Neural progenitor cell (in vitro differentiated cells): ENCODE measurements at regions not wholly inside any gene's neighbourhood (a gene's known extent, or its start where the extent isn't known, plus 50 kb on each side); places are given as distances from the start of the nearest gene placed in this dataset.
"Not testable (repeated sequence)": the region's sequence is repeated elsewhere in the genome, so short reads cannot be mapped to it uniquely, and the experiment has no call there.

Source experiments
- DNase-seq: peaks from one replicate; pipeline ENCODE4 v3.0.0-alpha.2; 2016; ENCODE audit warnings: low spot score
- H2AFZ ChIP-seq: fragments of 200-600 bp; sonication (generic); replicated peaks from 2 replicates; pipeline ENCODE4 v1.6.1; 2016; ENCODE audit warnings: antibody characterized with exemption
- H3F3A ChIP-seq: fragments of 200-600 bp; sonication (generic); 2 replicates; pipeline ENCODE4 v1.6.1; 2016; ENCODE audit warnings: antibody characterized with exemption, low read depth
- H3K27ac ChIP-seq: fragments of 200-600 bp; sonication (generic); 2 replicates; pipeline ENCODE4 v1.5.1; 2016; ENCODE audit warnings: mild to moderate bottlenecking
- H3K27me3 ChIP-seq: fragments of 200-600 bp; sonication (generic); 2 replicates; pipeline ENCODE4 v1.6.1; 2016; ENCODE audit warnings: mild to moderate bottlenecking, moderate library complexity
- H3K36me3 ChIP-seq: fragments of 200-600 bp; sonication (generic); 2 replicates; pipeline ENCODE4 v1.5.1; 2016
- H3K4me1 ChIP-seq: fragments of 200-600 bp; sonication (generic); 2 replicates; pipeline ENCODE4 v1.6.1; 2016; ENCODE audit warnings: mixed run types
- H3K4me2 ChIP-seq: fragments of 200-600 bp; sonication (generic); 2 replicates; pipeline ENCODE4 v1.6.1; 2016
- H3K4me3 ChIP-seq: fragments of 200-600 bp; sonication (generic); 2 replicates; pipeline ENCODE4 v1.5.1; 2016
- H3K79me2 ChIP-seq: fragments of 200-600 bp; sonication (generic); 2 replicates; pipeline ENCODE4 v1.6.1; 2016; ENCODE audit warnings: low read depth
- H3K9ac ChIP-seq: fragments of 200-600 bp; sonication (generic); 2 replicates; pipeline ENCODE4 v1.6.1; 2016
- H3K9me3 ChIP-seq: fragments of 200-600 bp; sonication (generic); 2 replicates; pipeline ENCODE4 v1.5.1; 2016; ENCODE audit warnings: low read depth
- H4K20me1 ChIP-seq: fragments of 200-600 bp; sonication (generic); 2 replicates; pipeline ENCODE4 v1.6.1; 2016; ENCODE audit warnings: low read depth
- H3K27ac Mint-ChIP-seq: 3 replicates; pipeline ENCODE4 v1.8.0; 2021; ENCODE audit warnings: mixed read lengths
- H3K27me3 Mint-ChIP-seq: 2 replicates; pipeline ENCODE4 v1.8.0; 2022; ENCODE audit warnings: low read depth, mild to moderate bottlenecking, inconsistent platforms, moderate library complexity, mixed read lengths; ENCODE audit not compliant: insufficient read depth
- H3K36me3 Mint-ChIP-seq: 3 replicates; pipeline ENCODE4 v1.8.0; 2021; ENCODE audit warnings: mixed read lengths
- H3K4me1 Mint-ChIP-seq: 3 replicates; pipeline ENCODE4 v1.8.0; 2021; ENCODE audit warnings: mixed read lengths
- H3K4me3 Mint-ChIP-seq: 3 replicates; pipeline ENCODE4 v1.8.0; 2021; ENCODE audit warnings: mild to moderate bottlenecking, moderate library complexity, mixed read lengths
- H3K9me3 Mint-ChIP-seq: 3 replicates; pipeline ENCODE4 v1.8.0; 2020; ENCODE audit warnings: mixed read lengths
- CTCF ChIP-seq: fragments of 200-600 bp; sonication (generic); IDR thresholded peaks from 2 replicates; pipeline ENCODE4 v1.5.1; 2017; ENCODE audit warnings: antibody characterized with exemption, mild to moderate bottlenecking
- EZH2 ChIP-seq: fragments of 200-600 bp; sonication (generic); IDR thresholded peaks from 2 replicates; pipeline ENCODE4 v1.6.1; 2017; ENCODE audit warnings: antibody characterized with exemption, mild to moderate bottlenecking, moderate library complexity
- EZH2phosphoT487 ChIP-seq: fragments of 200-600 bp; sonication (generic); IDR thresholded peaks from 2 replicates; pipeline ENCODE4 v1.6.1; 2017; ENCODE audit warnings: antibody characterized with exemption

DNA sequence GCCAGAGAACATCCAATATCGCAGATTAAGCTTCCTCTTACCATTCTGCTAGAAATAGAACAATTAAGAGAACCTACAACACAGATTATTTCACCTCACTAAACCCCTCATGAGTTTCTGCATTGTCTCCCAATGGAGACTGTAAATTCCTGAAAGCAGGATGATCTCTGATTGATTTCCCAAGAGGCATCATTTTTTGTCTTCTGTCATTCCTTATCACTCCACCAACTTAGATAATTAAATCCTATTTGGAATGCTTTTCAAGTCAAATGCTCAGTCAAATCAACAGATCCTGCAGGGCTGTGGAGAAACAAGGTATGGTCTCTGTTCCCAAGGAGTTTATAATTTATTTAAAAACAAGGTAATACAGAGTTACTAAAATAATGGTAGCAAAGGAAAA is 161.5 kb downstream of the MTERF1 start:
- Histone ChIP-seq H3F3A (no peaks in the 10 kb centered on the region), H3K27ac (no peak overlapping the region), H3K4me3 (no peak overlapping the region), H3K9ac (no peak overlapping the region), H3K36me3 (no peaks in the 10 kb centered on the region), H4K20me1 (no peaks in the 10 kb centered on the region), H3K4me1 (peaks cover 10% of the 10 kb centered on the region), H2AFZ (no peak overlapping the region), H3K9me3 (no peaks in the 10 kb centered on the region), H3K27me3 (no peaks in the 10 kb centered on the region), H3K4me2 (peak overlapping the region; percentile 14), H3K79me2 (no peaks in the 10 kb centered on the region)
- Mint-ChIP-seq H3K9me3 (peaks cover 16% of the 10 kb centered on the region), H3K27me3 (peaks cover 5% of the 10 kb centered on the region), H3K4me3 (no peak overlapping the region), H3K36me3 (peaks cover 2% of the 10 kb centered on the region), H3K4me1 (peaks cover 11% of the 10 kb centered on the region), H3K27ac (no peak overlapping the region)
- peak; percentile 29 for DNase-seq
- TF ChIP-seq CTCF (no peak), EZH2phosphoT487 (no peak), EZH2 (no peak)

- Histone ChIP-seq H3K4me2 (no peak overlapping the region), H3K4me3 (no peak overlapping the region), H3K36me3 (no peaks in the 10 kb centered on the region), H3F3A (no peaks in the 10 kb centered on the region), H4K20me1 (no peaks in the 10 kb centered on the region), H3K4me1 (peaks cover 10% of the 10 kb centered on the region), H2AFZ (no peak overlapping the region), H3K9ac (no peak overlapping the region), H3K27ac (no peak overlapping the region), H3K79me2 (no peaks in the 10 kb centered on the region), H3K9me3 (no peaks in the 10 kb centered on the region), H3K27me3 (no peaks in the 10 kb centered on the region)
- Mint-ChIP-seq H3K36me3 (peaks cover 2% of the 10 kb centered on the region), H3K4me3 (no peak overlapping the region), H3K27me3 (peaks cover 5% of the 10 kb centered on the region), H3K4me1 (peaks cover 11% of the 10 kb centered on the region), H3K27ac (no peak overlapping the region), H3K9me3 (peaks cover 20% of the 10 kb centered on the region)
- TF ChIP-seq CTCF (no peak), EZH2phosphoT487 (no peak), EZH2 (no peak)
- no peak for DNase-seq
These were observed 160.1 kb downstream of the MTERF1 start for GRCh38 chr7:91720260-91720937.

- DNase-seq = no peak
- H3K79me2 ChIP-seq = no peaks in the 10 kb centered on the region
- Mint-ChIP-seq H3K27me3 (peaks cover 5% of the 10 kb centered on the region), H3K4me1 (peaks cover 11% of the 10 kb centered on the region), H3K9me3 (peaks cover 20% of the 10 kb centered on the region), H3K27ac (no peak overlapping the region), H3K36me3 (no peaks in the 10 kb centered on the region), H3K4me3 (no peak overlapping the region)
- H3K4me3 ChIP-seq = no peak overlapping the region
- H3K9me3 ChIP-seq = no peaks in the 10 kb centered on the region
- no peak overlapping the region for H3K4me2 ChIP-seq
- TF ChIP-seq CTCF (no peak), EZH2phosphoT487 (no peak), EZH2 (no peak)
- no peaks in the 10 kb centered on the region for H3K36me3 ChIP-seq
- no peaks in the 10 kb centered on the region for H4K20me1 ChIP-seq
- peaks cover 10% of the 10 kb centered on the region for H3K4me1 ChIP-seq
- H3K9ac ChIP-seq = no peak overlapping the region
- H3K27me3 ChIP-seq = no peaks in the 10 kb centered on the region
- no peaks in the 10 kb centered on the region for H3F3A ChIP-seq
- no peak overlapping the region for H2AFZ ChIP-seq
- no peak overlapping the region for H3K27ac ChIP-seq
These were observed 157.7 kb downstream of the MTERF1 start for GRCh38 chr7:91722831-91723230.

DNA sequence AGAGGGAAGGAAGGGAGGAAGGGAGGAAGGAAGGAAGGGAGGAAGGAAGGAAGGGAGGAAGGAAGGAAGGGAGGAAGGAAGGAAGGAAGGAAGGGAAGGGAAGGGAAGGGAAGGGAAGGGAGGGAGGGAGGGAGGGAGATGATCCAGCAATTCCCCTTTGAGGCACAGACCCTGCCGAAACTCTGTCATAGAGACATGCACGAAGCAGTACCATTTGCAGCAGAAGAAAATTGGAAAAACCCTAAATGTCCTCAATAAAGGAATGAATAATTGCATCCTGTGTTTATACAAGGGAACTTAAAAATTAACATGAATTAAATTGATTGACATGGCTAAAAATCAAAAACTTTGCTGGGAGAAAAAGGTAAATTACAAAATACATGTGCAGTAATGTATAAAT is 151.5 kb downstream of the MTERF1 start:
- H3K27me3 Mint-ChIP-seq, H3K4me3 ChIP-seq, H3F3A ChIP-seq, H3K36me3 ChIP-seq, H3K36me3 Mint-ChIP-seq, H3K27me3 ChIP-seq, H3K9me3 Mint-ChIP-seq, H3K9me3 ChIP-seq, H3K79me2 ChIP-seq, H2AFZ ChIP-seq, H4K20me1 ChIP-seq, H3K4me3 Mint-ChIP-seq, H3K27ac Mint-ChIP-seq, H3K27ac ChIP-seq, H3K4me1 ChIP-seq, H3K4me2 ChIP-seq, DNase-seq, H3K9ac ChIP-seq, H3K4me1 Mint-ChIP-seq: not testable (repeated sequence)
